Amniotic stem cell (primary cell): ENCODE measurements at regions not wholly inside any gene's neighbourhood (a gene's known extent, or its start where the extent isn't known, plus 50 kb on each side); places are given as distances from the start of the nearest gene placed in this dataset.

ENCODE experiments used
- DNase-seq: peaks from one replicate; lab custom pipeline; 2025; lab: John Stamatoyannopoulos, UW

- DNase-seq = no peak
Observed at GRCh38 chr3:109532257-109533216, 195.2 kb upstream of the DPPA4 start.

GRCh38 chr3:109545746-109546145 lies 208.4 kb upstream of the DPPA4 start:
- no peak for DNase-seq

- no peak for DNase-seq
Observed at GRCh38 chr3:109548192-109548938, 211.0 kb upstream of the DPPA4 start.

- no peak for DNase-seq
Observed at GRCh38 chr3:109553591-109554371, 216.4 kb upstream of the DPPA4 start.

GRCh38 chr3:109559389-109559788 lies 222.0 kb upstream of the DPPA4 start:
- DNase-seq = no peak

GRCh38 chr3:109563149-109563548 lies 225.8 kb upstream of the DPPA4 start:
- DNase-seq = no peak

- no peak for DNase-seq
Observed at GRCh38 chr3:109569135-109569846, 231.9 kb upstream of the DPPA4 start.

- no peak for DNase-seq
Observed at GRCh38 chr3:109570408-109570807, 233.1 kb upstream of the DPPA4 start.

GRCh38 chr3:109572301-109572700 lies 235.0 kb upstream of the DPPA4 start:
- DNase-seq = no peak

GRCh38 chr3:109596991-109597390 lies 259.6 kb upstream of the DPPA4 start:
- DNase-seq = no peak

- no peak for DNase-seq
Observed at GRCh38 chr3:109597444-109597843, 260.1 kb upstream of the DPPA4 start.

GRCh38 chr3:109607897-109608296 lies 270.6 kb upstream of the DPPA4 start:
- no peak for DNase-seq

GRCh38 chr3:109608574-109608973 lies 271.2 kb upstream of the DPPA4 start:
- no peak for DNase-seq

- no peak for DNase-seq
Observed at GRCh38 chr3:109618766-109619378, 281.5 kb upstream of the DPPA4 start.

- no peak for DNase-seq
Observed at GRCh38 chr3:109631897-109632296, 294.6 kb upstream of the DPPA4 start.

GRCh38 chr3:109640146-109640652 lies 302.9 kb upstream of the DPPA4 start:
- DNase-seq = no peak

- DNase-seq = no peak
Observed at GRCh38 chr3:109642025-109642424, 304.7 kb upstream of the DPPA4 start.

- DNase-seq = peak; percentile 22
Observed at GRCh38 chr3:109643590-109643989, 306.2 kb upstream of the DPPA4 start.

GRCh38 chr3:109644332-109644731 lies 307.0 kb upstream of the DPPA4 start:
- no peak for DNase-seq

GRCh38 chr3:109644746-109645145 lies 307.4 kb upstream of the DPPA4 start:
- no peak for DNase-seq

GRCh38 chr3:109648027-109648426 lies 310.7 kb upstream of the DPPA4 start:
- DNase-seq = no peak
